ENCODE measurements at regions not wholly inside any gene's neighbourhood (a gene's known extent, or its start where the extent isn't known, plus 50 kb on each side); places are given as distances from the start of the nearest gene placed in this dataset.
A peak's percentile ranks its signal among the peaks of the same experiment; 100 is the strongest.
"Not testable (repeated sequence)": the region's sequence is repeated elsewhere in the genome, so short reads cannot be mapped to it uniquely, and the experiment has no call there.

DNA sequence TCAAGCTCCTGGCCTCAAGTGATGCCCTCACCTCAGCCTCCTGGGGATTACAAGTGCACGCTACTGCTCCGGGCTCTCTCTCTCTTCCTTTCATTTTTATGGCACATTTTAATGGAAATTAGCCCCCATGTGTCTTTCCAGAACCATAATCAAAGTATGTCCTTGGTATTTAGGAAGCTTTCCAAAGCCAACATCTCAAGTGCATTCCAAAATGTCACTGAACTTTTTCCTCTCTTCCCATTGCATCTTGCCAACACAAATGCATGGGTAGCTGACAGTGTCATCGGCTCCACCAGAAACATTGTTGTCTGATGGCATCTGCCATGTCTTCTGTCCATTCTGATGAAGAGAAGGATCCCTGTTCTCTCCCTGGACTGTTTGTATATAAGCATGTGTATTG lies 90.5 kb upstream of the ANXA1 start:
- DNase-seq (no peak), ATAC-seq (ENCODE audit: poor library complexity) (no peak)
- intact Hi-C loops (cut with DNase I), result no loop called here

DNA sequence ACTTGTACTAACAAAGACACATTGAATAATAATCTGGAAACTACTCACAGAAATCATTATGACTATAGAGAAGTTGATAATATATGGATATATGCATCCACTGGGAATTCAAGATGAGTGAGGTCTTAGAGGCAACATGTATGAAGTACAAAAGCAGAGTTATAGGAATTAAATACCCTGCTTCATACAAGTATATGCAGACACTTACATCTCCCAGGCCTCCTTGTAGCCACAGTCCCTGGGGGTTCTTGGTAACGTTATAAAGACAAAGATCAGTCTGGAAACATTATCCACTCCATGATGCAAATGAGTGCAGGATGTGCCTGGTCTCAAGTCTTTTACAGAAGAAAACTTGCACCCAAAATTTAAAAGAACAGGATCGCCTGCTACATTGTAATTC lies 92.4 kb upstream of the ANXA1 start:
- no peak for DNase-seq
- intact Hi-C loops (cut with DNase I), result no loop called here
- no peak for ATAC-seq (ENCODE audit: poor library complexity)

DNA sequence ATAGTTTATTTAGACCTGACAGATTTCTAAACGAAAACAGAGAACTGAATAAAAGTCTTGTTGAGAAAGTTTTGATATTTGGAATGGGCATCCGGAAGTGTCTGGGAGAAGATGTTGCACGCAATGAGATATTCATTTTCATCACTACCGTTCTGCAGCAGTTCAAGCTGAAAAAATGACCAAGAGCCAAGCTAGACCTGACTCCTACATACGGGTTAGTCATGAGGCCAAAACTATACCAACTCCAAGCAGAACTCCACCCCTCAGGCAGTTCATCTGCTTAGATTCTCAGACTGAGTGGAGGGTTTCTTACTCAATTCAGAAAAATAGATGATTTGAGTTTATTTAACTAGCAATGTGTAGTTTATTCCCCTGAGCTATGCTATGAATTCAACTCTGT lies 95.4 kb upstream of the ANXA1 start:
- intact Hi-C loops (cut with DNase I), result no loop called here
- ATAC-seq (ENCODE audit: poor library complexity) (no peak), DNase-seq (no peak)

DNA sequence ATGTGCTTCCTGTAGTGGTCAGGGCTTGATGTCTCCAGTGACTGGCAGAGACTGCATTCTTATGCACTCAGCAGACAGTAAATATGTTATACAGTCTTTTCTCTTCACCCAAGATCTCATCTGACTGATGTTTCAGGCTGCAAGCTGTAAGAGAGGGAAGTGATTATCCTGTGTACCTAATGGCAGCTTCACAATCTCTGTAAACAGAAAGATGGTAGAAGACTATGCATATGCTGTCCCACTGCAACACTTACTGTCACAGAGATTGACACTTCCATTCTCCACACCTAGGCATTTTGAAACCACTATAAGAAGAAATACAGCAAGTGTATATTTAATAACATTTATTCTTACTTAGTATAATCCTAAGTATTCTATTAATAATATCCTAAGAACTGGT lies 97.6 kb upstream of the ANXA1 start:
- DNase-seq (no peak), ATAC-seq (ENCODE audit: poor library complexity) (no peak)
- intact Hi-C loops (cut with DNase I), result no loop called here

DNA sequence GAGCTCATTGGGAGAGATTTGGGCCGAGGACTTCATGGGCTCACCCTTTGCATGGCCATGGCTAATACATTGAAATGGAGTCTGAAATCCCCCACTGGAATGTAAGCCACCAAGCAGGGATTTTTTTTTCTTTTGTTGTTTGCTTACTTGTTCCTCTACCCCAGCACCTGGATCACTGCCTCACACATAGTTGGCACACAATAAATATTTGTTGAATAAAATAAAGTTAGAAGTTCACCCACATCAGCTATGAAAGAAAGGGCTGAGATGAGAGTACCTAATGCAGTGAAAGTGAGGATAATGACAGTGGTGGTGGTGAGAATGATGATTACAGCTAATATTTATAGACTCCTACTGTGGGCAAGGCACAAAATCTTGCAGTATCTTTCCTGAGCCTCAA lies 98.1 kb upstream of the ANXA1 start:
- intact Hi-C loops (cut with DNase I), result no loop called here
- ATAC-seq (ENCODE audit: poor library complexity), result no peak
- DNase-seq, result no peak

DNA sequence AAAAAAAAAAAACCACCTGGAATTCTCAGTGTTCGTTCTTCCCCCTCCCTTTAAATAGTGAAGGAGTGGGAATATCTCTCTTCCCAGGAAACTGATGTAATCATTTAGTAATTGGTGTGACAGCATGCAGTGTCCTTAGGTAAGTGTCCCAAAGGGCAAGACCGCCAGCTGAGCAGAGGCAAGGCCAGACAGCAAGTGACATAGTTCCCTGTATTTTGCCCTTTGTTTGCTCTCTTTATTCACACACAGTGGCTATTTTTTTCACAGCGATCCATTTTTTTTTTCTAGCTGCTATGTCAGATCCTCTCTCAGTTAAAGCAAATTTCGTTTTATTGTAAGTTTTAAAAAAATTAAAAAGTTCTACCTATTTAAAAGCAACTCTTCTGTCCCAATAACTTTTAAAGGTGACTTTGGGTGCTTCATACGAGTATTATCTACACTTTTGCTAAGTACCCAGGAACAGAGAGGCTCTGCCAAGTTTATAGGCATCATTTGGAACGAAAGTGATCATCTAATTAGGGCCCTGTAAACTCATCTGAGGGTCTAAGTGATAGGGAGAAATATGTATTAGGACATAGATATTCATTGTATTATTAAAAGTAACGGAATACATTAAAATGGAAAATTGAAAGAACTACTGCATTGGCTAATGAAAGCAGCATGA lies 98.2 kb upstream of the ALDH1A1 start:
- ATAC-seq (ENCODE audit: poor library complexity) (peak; percentile 87), DNase-seq (peak; percentile 38)
- intact Hi-C loops (cut with DNase I), result no loop called here

DNA sequence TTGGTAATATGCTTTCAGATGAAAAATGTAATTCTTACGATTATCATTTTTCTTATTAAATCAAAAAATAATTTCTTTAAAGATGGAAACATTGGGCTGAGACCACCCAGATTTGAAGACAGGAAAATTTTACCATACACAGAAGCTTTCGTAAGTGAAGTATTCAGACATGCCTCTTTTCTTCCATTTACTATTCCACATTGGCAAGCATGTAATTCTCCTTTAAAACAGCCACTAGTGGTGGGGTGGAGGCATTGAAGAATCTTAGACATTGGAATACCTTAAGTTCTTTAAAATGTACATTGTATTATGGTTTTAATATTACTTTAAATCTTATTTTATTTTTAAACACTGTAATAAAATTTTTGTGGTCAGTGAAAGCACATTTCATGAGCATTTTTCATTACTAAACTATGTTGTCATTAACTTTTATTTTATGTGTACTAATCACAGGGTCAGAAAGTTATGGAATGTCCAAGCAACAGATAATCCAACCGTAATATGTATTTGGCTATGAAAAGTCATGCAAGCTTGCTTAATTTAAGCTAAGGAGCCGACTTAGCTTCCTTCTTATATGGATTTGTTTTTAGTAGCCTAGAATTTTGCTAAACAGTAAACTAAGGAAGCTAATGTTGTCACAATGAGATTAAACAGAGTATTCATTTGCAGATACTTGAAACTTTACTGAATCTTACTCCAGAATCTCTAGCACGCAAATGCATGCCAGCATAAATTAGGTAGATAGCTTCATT lies 97.4 kb upstream of the ALDH1A1 start:
- DNase-seq, result no peak
- intact Hi-C loops (cut with DNase I), result no loop called here
- no peak for ATAC-seq (ENCODE audit: poor library complexity)

DNA sequence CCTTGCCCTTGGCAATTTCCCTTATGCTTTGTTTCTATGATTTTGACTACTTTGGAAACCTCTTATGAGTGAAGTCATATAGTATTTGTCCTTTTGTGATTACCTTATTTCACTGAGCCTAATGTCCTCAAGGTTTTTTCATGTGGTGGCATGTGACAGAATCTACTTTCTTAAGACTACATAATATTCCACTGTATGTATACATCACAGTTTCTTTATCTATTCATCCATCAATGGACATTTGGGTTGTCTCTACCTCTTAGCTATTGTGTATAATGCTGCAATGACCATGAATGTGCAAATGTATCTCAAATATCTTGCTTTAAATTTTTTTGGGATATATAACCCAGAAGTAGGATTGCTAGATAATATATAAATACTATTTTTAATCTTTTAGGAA lies 96.4 kb upstream of the ALDH1A1 start:
- ATAC-seq (ENCODE audit: poor library complexity) (no peak), DNase-seq (no peak)
- intact Hi-C loops (cut with DNase I), result no loop called here

DNA sequence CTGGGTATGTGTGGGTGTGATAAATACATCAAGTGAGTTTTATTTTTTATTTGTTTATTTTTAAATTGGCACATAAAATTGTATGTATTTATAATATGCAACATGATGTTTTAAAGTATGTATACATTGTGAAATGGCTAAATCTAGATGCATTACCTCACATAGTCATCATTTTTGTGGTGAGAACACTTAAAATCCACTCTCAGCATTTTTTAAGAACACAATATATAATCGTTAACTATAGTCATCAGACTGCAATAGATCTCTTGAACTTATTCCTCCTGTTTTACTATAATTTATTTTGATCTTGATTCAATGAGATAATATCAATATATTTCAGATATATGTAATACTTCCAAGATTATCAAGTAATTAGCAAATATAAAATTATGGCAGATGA lies 93.9 kb upstream of the ALDH1A1 start:
- intact Hi-C loops (cut with DNase I), result no loop called here
- DNase-seq (no peak), ATAC-seq (ENCODE audit: poor library complexity) (no peak)

DNA sequence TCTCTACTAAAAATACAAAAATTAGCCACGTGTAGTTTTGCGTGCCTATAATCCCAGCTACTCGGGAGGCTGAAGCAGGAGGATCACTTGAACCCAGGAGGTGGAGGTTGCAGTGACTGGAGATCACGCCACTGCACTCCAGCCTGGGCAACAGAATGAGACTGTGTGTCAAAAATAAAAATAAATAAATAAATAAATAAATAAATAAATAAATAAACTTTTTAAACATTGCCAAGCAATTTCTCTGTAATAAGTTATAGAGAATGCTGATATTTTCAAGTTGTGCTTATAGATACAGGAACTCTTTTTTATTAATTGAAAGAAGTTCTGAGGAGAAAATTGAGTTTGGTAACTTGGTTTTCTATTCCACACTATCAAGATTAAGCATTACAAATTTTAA lies 91.9 kb upstream of the ALDH1A1 start:
- DNase-seq; intact Hi-C loops (cut with DNase I); ATAC-seq (ENCODE audit: poor library complexity): not testable (repeated sequence)

DNA sequence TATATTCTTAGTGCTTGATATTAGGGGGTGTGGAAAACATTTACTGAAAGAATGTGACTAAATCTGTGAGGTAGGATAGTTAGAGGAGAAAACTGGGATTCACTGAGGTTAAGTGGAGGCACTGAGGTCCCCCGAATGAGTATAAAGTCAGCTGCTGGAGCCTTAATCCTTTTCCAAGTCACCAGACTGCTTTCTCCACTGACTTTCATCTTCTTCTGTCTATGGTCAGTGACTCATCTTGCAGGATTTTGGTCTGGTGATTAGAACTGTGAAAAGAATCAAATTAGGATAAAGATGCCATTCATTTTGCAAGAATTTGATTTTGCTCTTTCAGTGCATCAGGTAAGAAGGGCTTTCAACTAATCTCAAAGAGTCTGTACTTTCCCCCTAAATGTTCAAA lies 89.3 kb upstream of the ALDH1A1 start:
- DNase-seq (no peak), ATAC-seq (ENCODE audit: poor library complexity) (no peak)
- intact Hi-C loops (cut with DNase I), result no loop called here

DNA sequence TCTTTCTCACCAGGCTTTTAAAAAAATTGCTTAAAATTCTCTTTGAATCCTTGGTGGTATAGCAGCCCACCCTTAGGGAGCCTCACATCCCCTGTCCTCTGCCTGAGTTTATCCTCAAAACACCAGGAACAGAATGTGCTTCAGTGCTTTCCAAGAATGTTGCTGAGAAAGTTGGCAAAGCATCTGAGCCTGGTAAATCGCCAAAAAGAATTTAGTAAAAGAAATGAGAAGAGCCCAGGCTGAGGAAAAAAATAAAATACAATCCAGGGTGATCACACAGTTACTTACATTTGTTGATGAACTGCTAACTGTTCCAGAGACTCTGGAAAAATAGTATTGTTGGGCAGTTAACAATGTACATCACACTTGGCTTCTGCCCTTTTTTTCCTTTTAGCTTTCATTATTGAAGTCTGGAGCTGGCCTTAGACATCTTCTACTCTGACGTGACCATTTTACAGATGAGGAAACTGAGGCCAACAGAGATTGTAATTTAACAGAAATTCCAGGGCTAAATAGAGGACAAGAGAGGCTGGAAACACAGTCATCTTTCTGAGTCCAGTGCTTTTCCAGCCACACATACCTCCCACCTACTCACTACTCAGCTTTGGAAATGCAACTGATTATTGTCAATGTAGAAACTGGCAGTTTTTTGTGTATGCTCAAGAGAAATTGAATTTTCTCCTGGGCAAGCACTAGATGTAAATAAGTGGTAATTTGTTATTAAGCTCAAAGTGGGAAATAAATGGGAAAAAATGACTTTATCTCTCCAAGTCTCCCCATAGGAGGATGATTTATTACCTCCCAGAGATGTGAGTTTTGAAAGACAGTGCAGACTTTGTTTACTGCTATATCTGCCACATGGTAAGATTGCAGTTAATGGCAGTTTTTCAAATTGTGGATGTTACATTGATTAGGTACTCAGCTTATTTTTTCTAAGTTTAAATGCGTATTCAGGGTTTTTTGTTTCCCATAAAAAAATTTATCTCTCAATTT lies 86.7 kb upstream of the ALDH1A1 start:
- intact Hi-C loops (cut with DNase I), result no loop called here
- ATAC-seq (ENCODE audit: poor library complexity) (peak; percentile 88), DNase-seq (no peak)

DNA sequence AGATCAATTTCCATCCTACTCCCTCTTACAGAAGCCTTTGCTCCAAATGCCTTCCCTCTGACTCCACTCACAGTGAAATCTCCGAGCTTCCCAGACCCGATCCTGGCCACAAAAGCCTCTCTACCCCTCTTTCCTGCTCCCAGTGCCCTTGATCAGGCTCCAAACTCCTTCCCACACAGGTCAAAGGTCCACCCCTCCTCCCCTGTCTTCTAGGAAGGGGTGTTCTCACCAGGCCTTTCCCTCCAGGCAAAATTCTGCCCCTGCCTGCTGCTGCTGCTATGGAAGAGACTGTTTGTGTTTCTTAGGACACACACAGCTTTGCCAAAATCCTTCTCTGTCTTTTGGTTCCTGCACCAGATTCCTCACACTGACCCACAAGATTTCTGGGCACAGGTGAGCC lies 85.8 kb upstream of the ALDH1A1 start:
- intact Hi-C loops (cut with DNase I), result no loop called here
- peak; percentile 65 for DNase-seq
- peak; percentile 76 for ATAC-seq (ENCODE audit: poor library complexity)

DNA sequence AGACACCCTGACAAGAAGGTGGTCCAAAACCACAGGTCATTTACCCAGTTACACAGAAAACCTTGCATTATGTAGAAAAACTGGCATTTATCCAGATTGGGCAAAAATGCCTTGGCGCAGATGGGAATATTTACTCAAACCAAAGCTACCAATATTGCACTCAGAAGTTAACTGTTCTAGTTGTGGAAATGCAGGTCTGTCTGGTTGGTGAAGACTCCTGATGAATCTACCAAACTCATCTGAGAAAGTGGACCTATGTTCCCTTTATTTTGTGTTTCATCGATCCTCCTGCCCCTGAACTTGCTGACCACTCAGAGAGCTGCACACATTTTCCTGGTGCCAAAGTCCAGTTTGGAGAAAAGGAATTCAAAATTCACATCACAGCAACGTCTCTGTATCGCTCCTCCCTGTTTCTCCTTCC lies 85.2 kb upstream of the ALDH1A1 start:
- ATAC-seq (ENCODE audit: poor library complexity) (no peak), DNase-seq (no peak)
- intact Hi-C loops (cut with DNase I), result no loop called here

DNA sequence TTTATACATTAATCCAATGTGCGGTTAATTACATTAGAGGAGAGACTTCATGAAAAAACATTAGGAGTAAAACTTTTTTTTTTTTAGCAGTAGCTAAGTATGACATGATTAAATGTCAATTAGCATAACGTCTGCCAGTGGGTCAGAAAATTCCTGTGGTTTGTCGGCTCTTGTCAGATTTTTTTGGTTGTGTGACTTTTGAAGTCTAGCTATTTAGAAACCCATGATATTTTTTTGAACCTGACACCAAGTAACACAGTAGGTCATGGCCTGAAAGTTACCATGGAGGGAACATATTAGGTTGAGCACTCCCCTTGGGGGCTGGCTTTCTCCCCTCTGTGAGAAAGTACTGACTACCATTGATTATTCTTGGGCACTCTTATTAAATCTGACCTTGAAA lies 84.8 kb upstream of the ALDH1A1 start:
- intact Hi-C loops (cut with DNase I), result no loop called here
- no peak for DNase-seq
- no peak for ATAC-seq (ENCODE audit: poor library complexity)

DNA sequence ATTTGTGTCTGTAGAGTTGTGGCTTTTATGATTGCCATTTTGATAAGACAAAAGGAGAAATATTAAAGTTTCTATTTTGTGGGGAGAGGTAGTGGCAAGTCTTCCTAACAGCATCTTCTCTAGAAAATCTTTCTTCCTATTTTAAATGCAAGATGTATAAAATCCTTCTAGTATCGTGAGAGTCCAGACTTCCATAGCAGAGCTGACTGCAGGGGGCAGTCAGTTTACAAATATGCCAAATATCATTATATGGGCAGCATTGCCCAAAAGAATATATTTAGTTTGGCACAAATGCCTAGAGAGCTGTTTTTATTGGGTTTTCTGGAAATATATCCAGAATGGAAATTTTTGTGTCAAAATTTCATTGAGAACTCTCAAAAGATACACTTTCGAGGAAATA lies 82.1 kb upstream of the ALDH1A1 start:
- DNase-seq (no peak), ATAC-seq (ENCODE audit: poor library complexity) (no peak)
- intact Hi-C loops (cut with DNase I), result no loop called here

DNA sequence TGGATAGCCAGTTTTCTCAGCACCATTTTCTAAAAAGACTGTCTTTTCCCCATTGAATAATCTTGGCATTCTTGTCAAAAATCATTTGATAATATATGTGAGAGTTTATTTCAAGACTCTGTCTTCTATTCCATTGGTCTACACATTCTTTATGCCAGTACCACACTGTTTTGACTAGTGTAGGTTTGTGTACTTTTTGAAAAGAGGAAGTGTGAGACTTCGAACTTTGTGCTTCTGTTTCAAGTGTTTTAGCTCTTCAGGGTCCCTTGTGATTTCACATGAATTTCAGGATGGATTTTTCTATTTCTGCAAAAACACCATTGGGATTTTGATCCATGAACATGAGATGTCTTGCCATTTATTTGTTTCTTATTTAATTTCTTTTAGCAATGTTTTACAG lies 78.5 kb upstream of the ALDH1A1 start:
- no peak for ATAC-seq (ENCODE audit: poor library complexity)
- no peak for DNase-seq
- intact Hi-C loops (cut with DNase I), result no loop called here

DNA sequence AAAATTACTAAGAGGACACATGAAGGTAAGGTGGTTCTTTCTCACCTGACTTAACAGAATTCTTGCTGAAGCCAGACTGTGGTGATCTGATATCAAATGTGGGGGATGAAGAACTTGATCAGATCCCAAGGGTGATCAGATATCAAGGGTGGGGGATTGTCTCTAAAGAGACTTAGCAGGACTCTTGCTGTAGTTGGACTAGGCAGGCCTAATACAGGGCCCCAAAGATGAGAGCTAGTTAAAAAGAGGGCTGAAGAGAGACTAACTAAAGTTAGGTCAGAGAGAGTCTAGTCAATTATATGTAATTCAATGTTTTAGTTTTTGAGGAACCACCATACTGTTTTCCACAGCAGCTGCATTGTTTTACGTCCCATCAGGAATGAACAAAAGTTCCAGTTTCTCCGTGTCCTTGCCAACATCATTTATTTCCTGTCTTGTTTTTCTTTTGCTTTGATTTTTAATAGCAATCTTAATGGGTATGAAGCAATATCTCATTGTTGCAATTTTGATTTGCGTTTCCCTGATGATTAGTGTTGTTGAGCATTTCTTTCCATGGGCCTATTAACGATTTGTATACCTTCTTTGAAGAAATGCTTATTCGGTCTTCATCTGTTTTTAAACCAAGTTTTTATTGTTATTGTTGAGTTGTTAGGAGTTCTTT lies 77.6 kb upstream of the ALDH1A1 start:
- intact Hi-C loops (cut with DNase I), result no loop called here
- ATAC-seq (ENCODE audit: poor library complexity) (no peak), DNase-seq (no peak)

DNA sequence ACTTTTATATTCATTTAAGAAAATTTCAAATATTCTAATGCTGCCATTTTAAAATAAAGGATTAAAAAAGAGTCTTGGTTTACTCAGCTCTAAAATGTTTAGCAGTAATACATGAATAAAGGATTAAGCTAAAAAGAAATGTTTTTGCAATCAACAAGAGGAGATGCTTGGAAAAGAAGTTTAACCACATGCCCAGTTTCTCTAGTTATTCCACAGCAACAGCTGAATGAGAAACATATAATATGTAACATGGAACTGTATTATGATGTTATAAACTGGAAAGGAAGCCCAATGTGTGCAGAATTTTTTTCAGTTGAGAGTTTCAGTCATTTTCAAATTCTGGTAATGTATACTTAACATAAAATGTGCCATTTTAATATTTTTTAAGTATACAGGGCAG lies 76.5 kb upstream of the ALDH1A1 start:
- no peak for DNase-seq
- intact Hi-C loops (cut with DNase I), result loop anchor here (5.0 kb wide), 1 partner anchor 172 kb away; no protein-coding TSS in a partner anchor

More for the DNA sequence above, 76.5 kb upstream of the ALDH1A1 start:
- ATAC-seq (ENCODE audit: poor library complexity), result no peak

Measured in Right ventricle myocardium superior (tissue), 1 donor.